GM12878 (cell line): ENCODE measurements at regions not wholly inside any gene's neighbourhood (a gene's known extent, or its start where the extent isn't known, plus 50 kb on each side); places are given as distances from the start of the nearest gene placed in this dataset.

Experiments used
- ATAC-seq: fragments of 200-7000 bp; cut with Tn5 transposase; 3 replicates; pipeline ENCODE4 v1.9.1; 2020; ENCODE audit warnings: mild to moderate bottlenecking, moderate library complexity
- BruUV-seq: library from RNA; stranded (reverse); fragments of 400-500 nt; replicated peaks from 2 replicates; lab custom pipeline; 2021; lab: Mats Ljungman, UMichigan
- CTCF ChIA-PET: fragments of 300-600 bp; sonication (Branson Sonifier 250); formaldehyde crosslinking; extraction: SDS; loops from one replicate; lab custom pipeline; 2021; ENCODE audit warnings: inconsistent platforms; lab: Yijun Ruan, JAX
- POLR2A ChIA-PET: fragments of 350-600 bp; formaldehyde crosslinking; extraction: SDS; loops from one replicate; lab custom pipeline; 2021; ENCODE audit warnings: inconsistent platforms; lab: Charles Lee
- RAD21 ChIA-PET: fragments of 300-600 bp; sonication (Branson Sonifier 250); formaldehyde crosslinking; loops from one replicate; lab custom pipeline; 2023; ENCODE audit warnings: antibody characterized with exemption; ENCODE audit not compliant: unreplicated experiment; lab: Charles Lee
- SMC1A ChIA-PET: fragments of 300-600 bp; sonication (Branson Sonifier 250); formaldehyde crosslinking; loops from one replicate; lab custom pipeline; 2023; ENCODE audit not compliant: unreplicated experiment, uncharacterized antibody; lab: Charles Lee
- DNase-seq: peaks from one replicate; pipeline ENCODE4 v3.0.0-alpha.2; 2011; ENCODE audit warnings: low read depth, low spot score
- FAIRE-seq: peaks from 3 replicates; lab custom pipeline; 2011; peaks lifted over from hg19 to GRCh38; lab: Jason Lieb, UNC
- H2AFZ ChIP-seq: 2 replicates; pipeline ENCODE4 v1.6.0; 2011; ENCODE audit warnings: low read depth, low read length, control low read depth; ENCODE audit not compliant: control insufficient read depth
- H3K27ac ChIP-seq: 2 replicates; pipeline ENCODE4 v1.5.1; 2011; ENCODE audit warnings: control low read depth; ENCODE audit not compliant: control insufficient read depth, insufficient read depth
- H3K27me3 ChIP-seq, 2 experiments: replicated peaks in 1 of 2; 2 replicates each; pipeline versions ENCODE4 v1.6.0 to v1.6.1; 2011; ENCODE audit warnings: low read length in 1 of 2; ENCODE audit not compliant: control insufficient read depth in 2 of 2, insufficient read depth in 2 of 2
- H3K36me3 ChIP-seq, 2 experiments: 2 replicates each; pipeline ENCODE4 v1.5.1; 2011; ENCODE audit warnings: low read length in 1 of 2; ENCODE audit not compliant: control insufficient read depth in 2 of 2, insufficient read depth in 2 of 2
- H3K4me1 ChIP-seq: 2 replicates; pipeline ENCODE4 v1.6.1; 2011; ENCODE audit warnings: mild to moderate bottlenecking, low read length, moderate library complexity, mixed read lengths; ENCODE audit not compliant: control insufficient read depth, insufficient read depth
- H3K4me2 ChIP-seq: 2 replicates; pipeline ENCODE4 v1.6.0; 2011; ENCODE audit warnings: control low read depth; ENCODE audit not compliant: control insufficient read depth, insufficient read depth
- H3K4me3 ChIP-seq: fragments of 200-600 bp; sonication (generic); 2 replicates; pipeline ENCODE4 v1.5.1; 2016
- H3K79me2 ChIP-seq: 2 replicates; pipeline ENCODE4 v1.6.0; 2011; ENCODE audit warnings: low read length; ENCODE audit not compliant: control insufficient read depth, insufficient read depth
- H3K9ac ChIP-seq: 2 replicates; pipeline ENCODE4 v1.8.0; 2011; ENCODE audit warnings: low read length, control low read depth, mixed read lengths; ENCODE audit not compliant: control insufficient read depth, insufficient read depth
- H3K9me3 ChIP-seq: replicated peaks from 3 replicates; pipeline ENCODE4 v1.5.1; 2011; ENCODE audit warnings: mild to moderate bottlenecking, low read length; ENCODE audit not compliant: control insufficient read depth, insufficient read depth
- H4K20me1 ChIP-seq: 2 replicates; pipeline ENCODE4 v1.6.0; 2011; ENCODE audit not compliant: control insufficient read depth, insufficient read depth
- BACH1 ChIP-seq: fragments of 450-650 bp; IDR thresholded peaks from 2 replicates; pipeline ENCODE4 v1.6.1; 2017; ENCODE audit warnings: mild to moderate bottlenecking, borderline replicate concordance
- BRCA1 ChIP-seq: IDR thresholded peaks from 2 replicates; pipeline ENCODE4 v1.6.1; 2011; ENCODE audit warnings: low read depth, low read length, improper control_type of control experiment
- CHD2 ChIP-seq: IDR thresholded peaks from 2 replicates; pipeline ENCODE4 v1.6.1; 2011; ENCODE audit warnings: low read depth, low read length, improper control_type of control experiment, borderline replicate concordance
- CHD4 ChIP-seq: fragments of 200-600 bp; sonication (generic); IDR thresholded peaks from 2 replicates; pipeline ENCODE4 v1.6.1; 2016; ENCODE audit warnings: mild to moderate bottlenecking
- FOXM1 ChIP-seq: IDR thresholded peaks from 2 replicates; pipeline ENCODE4 v1.6.1; 2012; ENCODE audit warnings: low read depth, mild to moderate bottlenecking, inconsistent platforms, low read length, moderate library complexity
- KDM1A ChIP-seq: fragments of 200-600 bp; sonication (generic); IDR thresholded peaks from 2 replicates; pipeline ENCODE4 v1.6.1; 2016; ENCODE audit warnings: borderline replicate concordance
- LARP7 ChIP-seq: fragments of 450-650 bp; IDR thresholded peaks from 2 replicates; pipeline ENCODE4 v1.6.1; 2017; ENCODE audit warnings: mild to moderate bottlenecking
- MXI1 ChIP-seq: fragments of 150-350 bp; IDR thresholded peaks from 2 replicates; pipeline ENCODE4 v1.6.1; 2011; ENCODE audit warnings: low read depth, mild to moderate bottlenecking, inconsistent platforms, low read length, improper control_type of control experiment
- RCOR1 ChIP-seq: conservative IDR thresholded peaks from 2 replicates; pipeline ENCODE4 v1.6.1; 2012; ENCODE audit warnings: low read depth, low read length, improper control_type of control experiment
- SMARCA5 ChIP-seq: fragments of 450-650 bp; IDR thresholded peaks from 2 replicates; pipeline ENCODE4 v1.6.1; 2017; ENCODE audit warnings: mild to moderate bottlenecking
- SRF ChIP-seq, 2 experiments: IDR thresholded peaks; 2 replicates each; pipeline ENCODE4 v1.6.1; 2011; ENCODE audit warnings: low read depth in 2 of 2, low read length in 2 of 2, mild to moderate bottlenecking in 1 of 2, moderate library complexity in 1 of 2
- SUPT20H ChIP-seq: IDR thresholded peaks from 2 replicates; pipeline ENCODE4 v1.6.1; 2011; ENCODE audit warnings: low read depth, mild to moderate bottlenecking, low read length, moderate library complexity, borderline replicate concordance; ENCODE audit not compliant: control insufficient read depth
- SUZ12 ChIP-seq: fragments of 200-600 bp; sonication (generic); IDR thresholded peaks from one replicate; pipeline ENCODE4 v1.6.1; 2018; ENCODE audit warnings: antibody characterized with exemption, mild to moderate bottlenecking; ENCODE audit not compliant: unreplicated experiment
- ZSCAN29 ChIP-seq: fragments of 450-650 bp; IDR thresholded peaks from 2 replicates; pipeline ENCODE4 v1.6.1; 2017; ENCODE audit warnings: mild to moderate bottlenecking, moderate library complexity
- WGBS: methylation state at CpG from one replicate; pipeline ENCODE4 v1.1.6; 2016; ENCODE audit warnings: low lambda C conversion rate; ENCODE audit not compliant: insufficient replicate concordance, insufficient coverage; ENCODE audit errors: missing lambda C conversion rate; 5-methylcytosine and 5-hydroxymethylcytosine counted together
- in situ Hi-C: fragments of 300-500 bp; cut with MboI; formaldehyde crosslinking; loops from 9 replicates; pipeline ENCODE4 v1.14.3; 2018; ENCODE audit warnings: mixed read lengths
- intact Hi-C: fragments of 100-400 bp; cut with micrococcal nuclease; formaldehyde crosslinking; loops from one replicate; pipeline ENCODE4 v1.14.2; 2022; ENCODE audit not compliant: unreplicated experiment
- TF ChIP-seq, protein P1 (sequence below): fragments of 450-650 bp; formaldehyde crosslinking; IDR thresholded peaks from 2 replicates; pipeline ENCODE4 v1.5.0; 2022; ENCODE audit warnings: mild to moderate bottlenecking, missing genetic modification characterization

GRCh38 chr3:5341610-5342009, 154.1 kb downstream of the EDEM1 start:
- intact Hi-C loops, result no loop called here
- TF ChIP-seq CHD4 (no peak), MXI1 (no peak), LARP7 (no peak), FOXM1 (no peak), RCOR1 (no peak), SUPT20H (no peak), BRCA1 (no peak), SRF (IDR thresholded peaks at IDR 0.05; ENCODE audit: low read depth in 2 of 2, low read length in 2 of 2) (no peak), SMARCA5 (no peak), KDM1A (no peak), SUZ12 (no peak), BACH1 (no peak), ZSCAN29 (no peak), CHD2 (no peak)
- TF ChIP-seq, protein P1, sequence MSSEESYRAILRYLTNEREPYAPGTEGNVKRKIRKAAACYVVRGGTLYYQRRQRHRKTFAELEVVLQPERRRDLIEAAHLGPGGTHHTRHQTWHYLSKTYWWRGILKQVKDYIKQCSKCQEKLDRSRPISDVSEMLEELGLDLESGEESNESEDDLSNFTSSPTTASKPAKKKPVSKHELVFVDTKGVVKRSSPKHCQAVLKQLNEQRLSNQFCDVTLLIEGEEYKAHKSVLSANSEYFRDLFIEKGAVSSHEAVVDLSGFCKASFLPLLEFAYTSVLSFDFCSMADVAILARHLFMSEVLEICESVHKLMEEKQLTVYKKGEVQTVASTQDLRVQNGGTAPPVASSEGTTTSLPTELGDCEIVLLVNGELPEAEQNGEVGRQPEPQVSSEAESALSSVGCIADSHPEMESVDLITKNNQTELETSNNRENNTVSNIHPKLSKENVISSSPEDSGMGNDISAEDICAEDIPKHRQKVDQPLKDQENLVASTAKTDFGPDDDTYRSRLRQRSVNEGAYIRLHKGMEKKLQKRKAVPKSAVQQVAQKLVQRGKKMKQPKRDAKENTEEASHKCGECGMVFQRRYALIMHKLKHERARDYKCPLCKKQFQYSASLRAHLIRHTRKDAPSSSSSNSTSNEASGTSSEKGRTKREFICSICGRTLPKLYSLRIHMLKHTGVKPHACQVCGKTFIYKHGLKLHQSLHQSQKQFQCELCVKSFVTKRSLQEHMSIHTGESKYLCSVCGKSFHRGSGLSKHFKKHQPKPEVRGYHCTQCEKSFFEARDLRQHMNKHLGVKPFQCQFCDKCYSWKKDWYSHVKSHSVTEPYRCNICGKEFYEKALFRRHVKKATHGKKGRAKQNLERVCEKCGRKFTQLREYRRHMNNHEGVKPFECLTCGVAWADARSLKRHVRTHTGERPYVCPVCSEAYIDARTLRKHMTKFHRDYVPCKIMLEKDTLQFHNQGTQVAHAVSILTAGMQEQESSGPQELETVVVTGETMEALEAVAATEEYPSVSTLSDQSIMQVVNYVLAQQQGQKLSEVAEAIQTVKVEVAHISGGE (CRISPR knock-in tag), result no peak
- in situ Hi-C loops, result no loop called here
- no peak overlapping the region for H3K9ac ChIP-seq
- H4K20me1 ChIP-seq, result no peaks in the 10 kb centered on the region
- no peak overlapping the region for H2AFZ ChIP-seq
- no peak overlapping the region for H3K4me2 ChIP-seq
- RAD21 ChIA-PET, result no interaction called here
- FAIRE-seq (no peak), DNase-seq (no peak), ATAC-seq (no peak)
- no peaks in the 10 kb centered on the region for H3K4me1 ChIP-seq
- H3K4me3 ChIP-seq, result no peak overlapping the region
- no peaks in the 10 kb centered on the region for H3K79me2 ChIP-seq
- H3K9me3 ChIP-seq, result no peaks in the 10 kb centered on the region
- POLR2A ChIA-PET, result no interaction called here
- H3K36me3 ChIP-seq, result no peaks in the 10 kb centered on the region
- CTCF ChIA-PET, result no interaction called here
- H3K27me3 ChIP-seq, result no peaks in the 10 kb centered on the region
- WGBS, result 14% methylated on average over 7 of the region's 7 CpGs
- SMC1A ChIA-PET, result no interaction called here
- no TSS peak for BruUV-seq
- no peak overlapping the region for H3K27ac ChIP-seq
